Rectal smooth muscle tissue (tissue), 1 donor: ENCODE measurements at regions not wholly inside any gene's neighbourhood (a gene's known extent, or its start where the extent isn't known, plus 50 kb on each side); places are given as distances from the start of the nearest gene placed in this dataset.

Experiments used
- H3K27ac ChIP-seq: one replicate; pipeline ENCODE4 v1.7.0; 2013; ENCODE audit warnings: low read depth, low read length, inconsistent platforms
- H3K27me3 ChIP-seq: one replicate; pipeline ENCODE4 v1.7.0; 2013; ENCODE audit warnings: low read length; ENCODE audit not compliant: control insufficient read depth, insufficient read depth
- H3K36me3 ChIP-seq: one replicate; pipeline ENCODE4 v1.7.0; 2013; ENCODE audit warnings: low read length; ENCODE audit not compliant: control insufficient read depth, insufficient read depth
- H3K4me1 ChIP-seq: one replicate; pipeline ENCODE4 v1.7.0; 2013; ENCODE audit warnings: low read length; ENCODE audit not compliant: control insufficient read depth, insufficient read depth
- H3K4me3 ChIP-seq: one replicate; pipeline ENCODE4 v1.7.0; 2013; ENCODE audit warnings: low read length
- H3K9ac ChIP-seq: one replicate; pipeline ENCODE4 v1.7.0; 2013; ENCODE audit warnings: low read length

DNA sequence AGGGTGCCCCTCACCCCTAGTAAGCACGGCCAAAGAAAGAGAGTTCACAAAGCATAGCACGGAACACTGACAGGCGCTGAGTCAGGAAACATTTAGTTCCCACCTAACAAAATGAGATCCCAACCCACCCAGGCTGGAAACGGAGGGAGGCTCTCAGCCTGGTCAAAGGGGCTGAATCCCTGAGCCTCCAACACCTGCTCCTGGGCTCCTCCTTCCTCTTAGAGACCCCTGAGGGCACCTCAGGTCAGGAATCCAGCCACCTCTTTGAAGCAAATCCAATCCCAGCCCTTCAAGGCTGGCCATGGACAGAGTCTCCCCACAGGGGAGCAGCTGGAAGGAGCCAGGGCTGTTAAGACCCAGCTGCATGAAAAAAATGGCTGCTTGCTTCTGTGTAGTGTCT lies 154.4 kb upstream of the HES1 start:
- no peaks in the 10 kb centered on the region for H3K4me1 ChIP-seq

DNA sequence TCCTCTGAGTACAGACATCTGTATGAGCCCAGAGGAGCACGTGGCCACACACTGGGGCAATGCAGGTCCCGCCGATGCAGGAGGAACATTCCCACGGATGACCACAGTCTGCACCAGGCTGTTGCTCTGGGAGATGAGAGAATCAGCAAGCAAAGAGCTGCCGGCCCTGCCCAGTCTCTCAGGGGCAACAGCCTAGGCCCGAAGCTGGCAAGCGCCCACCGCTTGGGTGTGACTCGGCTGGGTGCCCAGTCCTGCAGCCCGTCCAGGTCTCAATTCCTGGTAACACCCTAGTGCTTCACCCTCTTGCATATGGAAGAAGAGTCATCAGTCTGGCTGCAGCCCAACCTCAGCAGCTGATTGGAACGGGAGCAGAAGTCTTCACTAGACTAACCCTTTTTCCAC lies 153.7 kb upstream of the HES1 start:
- no peak overlapping the region for H3K27ac ChIP-seq
- no peak overlapping the region for H3K9ac ChIP-seq
- H3K36me3 ChIP-seq: no peaks in the 10 kb centered on the region
- H3K4me1 ChIP-seq: no peaks in the 10 kb centered on the region
- no peaks in the 10 kb centered on the region for H3K27me3 ChIP-seq
- no peak overlapping the region for H3K4me3 ChIP-seq

More for the DNA sequence above, 154.4 kb upstream of the HES1 start:
- no peak overlapping the region for H3K9ac ChIP-seq
- H3K4me3 ChIP-seq: no peak overlapping the region
- H3K27me3 ChIP-seq: no peaks in the 10 kb centered on the region
- no peak overlapping the region for H3K27ac ChIP-seq
- no peaks in the 10 kb centered on the region for H3K36me3 ChIP-seq

DNA sequence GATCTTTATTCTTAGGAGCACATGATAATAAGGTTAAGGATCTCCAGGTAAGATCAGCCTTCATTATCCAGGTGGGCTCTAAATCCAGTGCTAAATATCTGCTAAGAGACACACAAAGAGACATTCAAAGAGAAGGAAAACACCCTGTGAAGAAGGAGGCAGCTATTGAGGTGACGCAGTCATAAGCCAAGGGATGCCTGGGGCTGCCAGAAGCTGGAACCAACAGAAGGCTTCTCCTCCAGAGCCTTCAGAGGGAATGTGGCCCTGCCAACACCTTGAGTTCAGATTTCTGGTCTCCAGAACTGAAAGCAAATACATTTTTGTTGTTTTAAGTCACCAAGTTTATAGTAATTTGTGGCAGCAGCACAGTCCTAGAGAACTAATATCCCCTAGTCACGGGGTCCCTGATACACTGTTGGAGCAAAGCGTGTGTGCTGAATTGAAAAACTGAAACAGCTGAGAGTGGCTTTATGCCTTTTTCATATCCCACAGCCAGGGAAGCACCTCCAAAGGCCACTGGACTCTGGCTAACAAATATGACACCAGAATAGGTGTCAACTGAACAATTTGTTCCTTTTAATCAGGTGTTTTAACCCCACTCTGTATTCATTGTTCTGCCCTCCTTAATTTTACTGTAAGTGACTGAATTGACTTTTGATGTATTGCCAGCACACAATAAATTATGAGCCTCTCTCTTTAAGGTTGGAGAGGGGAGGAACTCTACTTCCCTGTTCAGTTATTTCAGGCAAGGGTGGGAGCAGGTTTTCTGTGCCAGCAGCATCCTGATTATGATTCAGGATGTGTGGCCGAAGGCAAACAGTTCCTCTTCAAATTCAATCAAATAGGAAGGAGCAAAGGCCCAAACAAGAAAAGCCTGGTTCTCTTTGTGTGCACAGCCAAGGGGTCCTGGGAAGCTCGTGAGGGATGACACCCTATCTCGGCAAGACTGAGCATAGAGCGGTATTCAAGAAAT lies 151.8 kb upstream of the HES1 start:
- Histone ChIP-seq H3K27ac (no peak overlapping the region), H3K4me1 (no peaks in the 10 kb centered on the region), H3K27me3 (no peaks in the 10 kb centered on the region), H3K4me3 (no peak overlapping the region), H3K36me3 (no peaks in the 10 kb centered on the region), H3K9ac (no peak overlapping the region)

DNA sequence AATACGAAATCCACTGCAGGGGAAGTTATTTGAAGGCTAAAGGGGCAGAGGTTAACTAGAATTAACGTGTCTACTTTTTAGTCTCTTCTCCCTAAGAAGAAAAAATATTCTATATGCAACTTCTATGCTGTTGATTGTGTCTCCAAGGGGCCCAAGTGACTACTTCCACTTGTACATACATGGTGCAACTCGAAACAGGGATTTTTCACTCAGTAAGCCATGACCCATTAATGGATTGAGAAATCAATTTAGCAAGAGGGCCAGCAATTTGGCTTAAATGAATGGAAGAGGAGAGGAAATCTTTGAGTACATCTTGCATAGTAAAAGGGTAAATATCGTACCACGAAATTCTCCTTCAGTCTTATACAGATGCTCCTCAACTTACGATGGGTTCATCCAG lies 151.1 kb upstream of the HES1 start:
- Histone ChIP-seq H3K36me3 (no peaks in the 10 kb centered on the region), H3K4me1 (no peaks in the 10 kb centered on the region), H3K9ac (no peak overlapping the region), H3K27me3 (no peaks in the 10 kb centered on the region), H3K4me3 (no peak overlapping the region), H3K27ac (no peak overlapping the region)

DNA sequence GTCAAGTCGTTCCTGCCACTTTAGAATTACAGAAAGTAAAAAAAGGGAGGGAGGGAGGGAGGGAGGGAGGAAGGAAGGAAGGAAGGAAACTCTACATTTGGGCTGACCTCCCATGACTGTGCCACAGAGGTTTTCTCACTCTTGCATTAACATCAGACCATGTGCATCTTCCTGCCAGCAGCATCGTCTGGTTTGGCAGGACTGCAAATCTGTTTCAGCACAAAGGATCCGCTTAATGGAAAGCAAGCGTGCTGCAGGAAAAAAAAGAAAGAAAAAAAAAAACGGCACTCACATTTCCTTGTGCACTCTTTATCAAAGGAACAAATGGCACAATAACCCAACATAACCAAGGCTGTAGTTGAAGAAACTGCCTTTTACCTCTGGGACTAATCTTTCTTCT lies 148.8 kb upstream of the HES1 start:
- H3K9ac ChIP-seq: no peak overlapping the region
- H3K4me3 ChIP-seq: no peak overlapping the region
- H3K27ac ChIP-seq: no peak overlapping the region
- H3K27me3 ChIP-seq: no peaks in the 10 kb centered on the region
- H3K36me3 ChIP-seq: no peaks in the 10 kb centered on the region
- H3K4me1 ChIP-seq: no peaks in the 10 kb centered on the region

DNA sequence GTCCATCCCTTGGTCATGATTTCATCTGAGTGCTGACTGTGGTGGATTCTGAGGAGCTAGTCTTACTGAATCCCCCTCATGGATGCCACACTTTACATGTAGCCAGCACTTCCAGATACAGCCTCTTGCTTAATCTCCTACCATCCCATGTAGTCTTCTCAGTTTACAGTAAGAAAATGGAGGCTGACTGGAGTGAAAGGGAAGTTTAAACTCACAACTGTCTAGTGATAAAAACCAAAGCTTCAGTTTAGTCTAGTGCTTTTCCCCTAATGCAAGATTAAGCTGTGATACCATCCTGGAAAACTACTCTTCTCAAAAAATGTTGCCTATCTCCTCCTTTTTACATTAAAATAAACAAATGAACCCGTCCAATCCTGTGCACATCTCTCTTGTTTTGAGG lies 146.8 kb upstream of the HES1 start:
- Histone ChIP-seq H3K27me3 (no peaks in the 10 kb centered on the region), H3K4me1 (no peaks in the 10 kb centered on the region), H3K9ac (no peak overlapping the region), H3K4me3 (no peak overlapping the region), H3K36me3 (no peaks in the 10 kb centered on the region), H3K27ac (no peak overlapping the region)

DNA sequence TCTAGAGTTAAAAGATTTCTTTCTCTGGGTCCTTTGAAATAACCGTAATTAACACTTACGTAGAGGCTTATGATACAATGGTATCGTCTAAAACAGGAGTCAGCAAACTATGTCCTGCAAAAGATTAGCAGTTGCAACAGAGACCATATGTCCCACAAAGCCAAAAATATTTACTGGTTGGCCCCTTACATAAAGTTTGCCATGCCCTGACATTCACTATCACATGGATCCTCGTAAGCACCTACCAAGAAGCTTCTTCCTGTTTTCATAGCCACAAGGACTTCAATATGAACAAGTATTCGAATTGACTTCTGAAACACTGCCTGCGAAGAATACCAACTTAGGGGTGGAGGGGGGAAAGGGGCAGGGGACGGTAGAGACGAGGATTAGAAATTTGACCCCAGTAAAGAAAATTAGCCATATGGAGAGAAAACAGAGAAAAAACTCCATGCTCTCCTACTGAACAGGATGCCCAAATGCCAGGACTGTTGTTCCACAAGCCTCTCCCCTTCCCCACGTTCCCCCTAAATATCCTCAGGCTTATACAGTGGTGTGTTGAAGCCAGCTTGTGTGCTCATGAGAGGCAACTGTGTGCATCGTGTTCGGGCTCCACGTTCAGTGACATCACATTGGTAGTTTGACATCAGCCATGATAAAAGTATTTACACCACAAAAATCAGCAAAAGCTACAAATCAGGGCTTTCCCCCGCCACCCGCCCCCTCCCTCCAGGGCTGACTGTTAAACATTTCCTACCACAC lies 144.1 kb upstream of the HES1 start:
- H3K36me3 ChIP-seq: no peaks in the 10 kb centered on the region
- H3K27ac ChIP-seq: no peak overlapping the region
- no peaks in the 10 kb centered on the region for H3K4me1 ChIP-seq
- H3K4me3 ChIP-seq: no peak overlapping the region
- peaks cover 4% of the 10 kb centered on the region for H3K27me3 ChIP-seq
- no peak overlapping the region for H3K9ac ChIP-seq

DNA sequence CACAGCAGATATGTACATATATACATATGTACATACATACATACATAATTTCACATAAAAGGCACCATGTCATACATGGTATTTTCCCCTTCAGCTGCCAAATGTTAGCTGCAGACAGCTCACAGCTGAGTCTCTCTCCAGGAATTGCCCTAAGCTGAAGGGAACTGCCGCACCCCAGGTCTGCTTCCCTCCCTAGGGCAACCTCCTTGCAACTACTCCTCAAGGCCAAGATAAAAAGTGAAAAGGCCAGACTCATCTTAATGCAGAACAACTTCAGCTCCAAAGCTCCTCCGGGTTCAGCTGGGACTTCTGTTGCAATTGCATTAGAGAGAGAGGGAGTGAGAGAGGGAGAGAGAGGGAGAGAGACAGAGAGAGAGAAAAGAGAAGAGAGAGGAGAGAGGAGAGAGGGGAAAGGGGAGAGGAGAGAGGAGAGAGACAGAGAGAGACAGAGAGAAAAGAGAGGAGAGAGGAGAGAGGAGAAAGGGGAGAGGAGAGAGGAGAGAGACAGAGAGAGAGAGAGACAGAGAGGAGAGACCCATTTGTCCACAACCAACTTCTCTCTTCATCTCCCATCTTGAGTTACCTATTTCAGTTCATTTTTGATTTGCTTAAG lies 143.4 kb upstream of the HES1 start:
- H3K27me3 ChIP-seq: peaks cover 4% of the 10 kb centered on the region
- no peaks in the 10 kb centered on the region for H3K4me1 ChIP-seq
- H3K36me3 ChIP-seq: no peaks in the 10 kb centered on the region
- no peak overlapping the region for H3K9ac ChIP-seq
- no peak overlapping the region for H3K27ac ChIP-seq
- H3K4me3 ChIP-seq: no peak overlapping the region

DNA sequence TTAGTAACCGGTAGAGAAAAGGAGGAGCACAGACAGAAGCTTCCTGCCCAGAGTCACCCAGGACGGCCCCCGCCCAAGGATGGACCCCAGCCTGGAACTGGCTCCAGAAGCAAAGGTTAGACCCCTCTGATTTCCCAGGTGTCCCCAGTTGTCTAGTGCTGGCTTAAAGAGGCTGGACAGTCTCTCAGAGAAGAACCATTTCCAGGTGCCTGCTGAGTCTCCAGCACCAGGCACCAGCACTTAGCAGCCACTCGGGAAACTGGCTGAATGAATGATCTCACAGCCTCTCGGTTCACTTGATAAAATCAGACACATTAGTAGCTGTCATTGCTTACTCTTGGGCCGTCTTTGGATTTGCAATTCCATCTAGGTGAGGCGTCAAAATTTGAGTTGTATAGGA lies 139.7 kb upstream of the HES1 start:
- Histone ChIP-seq H3K4me1 (no peaks in the 10 kb centered on the region), H3K36me3 (no peaks in the 10 kb centered on the region)

DNA sequence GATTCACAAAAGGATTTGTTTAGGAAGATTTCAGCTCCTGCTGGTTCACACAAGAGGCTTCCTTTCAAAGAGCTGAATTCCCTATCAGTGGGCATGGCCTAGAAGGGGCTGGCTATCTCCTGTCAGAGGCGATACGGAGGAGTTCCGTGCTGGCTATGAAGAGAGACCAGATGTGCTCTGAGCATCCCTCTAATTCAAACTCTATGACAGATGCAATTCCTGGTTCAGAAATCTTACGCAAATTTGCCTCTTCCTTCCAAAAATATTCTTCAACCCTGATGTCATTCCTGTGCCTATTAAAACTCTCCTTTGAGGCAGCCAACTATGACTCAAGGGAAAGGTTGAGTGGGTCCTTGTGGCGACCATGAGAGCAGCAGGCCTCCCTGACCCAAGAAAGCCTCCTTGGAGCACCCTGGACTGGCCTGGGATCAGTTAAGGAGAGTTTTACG lies 139.3 kb upstream of the HES1 start:
- H3K4me3 ChIP-seq: no peak overlapping the region
- H3K9ac ChIP-seq: no peak overlapping the region
- no peak overlapping the region for H3K27ac ChIP-seq

More for the DNA sequence above, 139.7 kb upstream of the HES1 start:
- H3K9ac ChIP-seq: no peak overlapping the region
- no peak overlapping the region for H3K4me3 ChIP-seq
- H3K27me3 ChIP-seq: peaks cover 4% of the 10 kb centered on the region
- H3K27ac ChIP-seq: no peak overlapping the region

DNA sequence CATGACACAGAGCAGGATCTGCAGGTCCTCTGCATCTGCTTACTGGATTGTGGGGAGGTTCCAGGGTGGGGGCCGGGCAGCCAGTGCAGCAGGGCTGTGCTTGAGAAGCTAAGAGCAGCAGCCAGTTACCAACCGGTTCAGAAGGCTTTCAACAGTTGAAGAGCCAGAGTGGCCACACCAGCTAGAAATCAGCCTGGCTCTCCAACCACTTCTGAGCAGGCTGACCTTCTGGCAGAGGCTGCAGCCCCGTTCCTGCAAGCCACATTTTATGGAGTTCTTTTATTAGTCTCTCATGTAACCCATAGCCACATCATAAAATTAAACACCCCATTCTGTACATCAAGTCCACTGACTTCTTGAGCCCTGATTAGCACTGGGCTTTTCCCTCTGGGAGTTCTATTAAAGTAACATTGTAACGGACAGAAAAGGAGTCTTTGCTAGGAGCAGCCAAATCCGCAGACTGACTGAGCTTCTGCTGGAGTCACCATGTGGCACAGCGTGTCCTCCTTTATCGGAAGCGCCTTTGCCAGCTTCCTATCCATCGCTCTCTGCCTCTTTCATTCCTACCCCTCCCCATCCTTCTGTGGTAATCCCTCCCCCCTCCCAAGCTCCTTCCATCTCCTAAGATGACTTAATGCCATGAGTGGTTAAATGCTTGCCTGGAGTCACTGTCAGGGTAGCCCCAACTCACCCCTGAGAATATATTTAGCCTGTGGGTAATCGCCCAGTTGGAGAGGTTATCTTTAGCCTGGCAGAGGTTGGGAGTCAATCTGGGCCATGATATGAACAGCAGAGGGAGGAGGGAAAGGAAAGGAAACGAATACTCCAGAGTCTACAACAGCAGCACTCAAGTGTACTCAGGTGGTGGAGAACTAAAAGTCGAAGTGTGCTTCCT lies 138.5 kb upstream of the HES1 start:
- H3K9ac ChIP-seq: no peak overlapping the region
- H3K27ac ChIP-seq: no peak overlapping the region
- H3K36me3 ChIP-seq: no peaks in the 10 kb centered on the region
- H3K4me1 ChIP-seq: no peaks in the 10 kb centered on the region
- H3K4me3 ChIP-seq: no peak overlapping the region
- peaks cover 4% of the 10 kb centered on the region for H3K27me3 ChIP-seq

More for the DNA sequence above, 139.3 kb upstream of the HES1 start:
- Histone ChIP-seq H3K36me3 (no peaks in the 10 kb centered on the region), H3K27me3 (peaks cover 4% of the 10 kb centered on the region), H3K4me1 (no peaks in the 10 kb centered on the region)

DNA sequence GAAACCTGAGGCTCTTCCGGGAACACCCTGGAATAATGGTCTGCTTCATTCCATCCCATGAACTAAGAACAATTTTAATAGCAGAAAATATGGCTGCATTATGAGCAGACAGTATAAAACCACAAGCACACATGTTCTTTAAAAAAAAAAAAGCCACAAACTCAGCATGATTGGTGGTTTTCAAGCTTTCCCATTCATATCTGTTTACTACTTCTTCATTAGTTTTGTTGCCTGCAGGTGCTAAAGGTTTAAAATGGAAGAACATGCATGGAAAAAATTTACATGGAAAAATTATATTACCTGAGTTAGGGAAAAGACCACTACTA lies 137.9 kb upstream of the HES1 start:
- no peak overlapping the region for H3K9ac ChIP-seq
- H3K36me3 ChIP-seq: no peaks in the 10 kb centered on the region
- H3K4me3 ChIP-seq: no peak overlapping the region
- no peaks in the 10 kb centered on the region for H3K4me1 ChIP-seq
- no peak overlapping the region for H3K27ac ChIP-seq
- peaks cover 4% of the 10 kb centered on the region for H3K27me3 ChIP-seq
